Transverse colon (tissue), 4 donors: ENCODE measurements at regions not wholly inside any gene's neighbourhood (a gene's known extent, or its start where the extent isn't known, plus 50 kb on each side); places are given as distances from the start of the nearest gene placed in this dataset.

Experiments used
- POLR2AphosphoS5 ChIP-seq, 3 donors: sonication (generic); formaldehyde crosslinking; IDR thresholded peaks; one replicate each; pipeline ENCODE4 v1.6.1; 2016; ENCODE audit warnings: antibody characterized with exemption in 3 of 3
- TF ChIP-seq, protein P1 (sequence below), 5 experiments: fragments of 200-600 bp in 3 of 5; fragments of 450-650 bp in 2 of 5; sonication (generic) in 3 of 5; IDR thresholded peaks; 1 replicate in 2 of 5; 2 replicates in 3 of 5; pipeline ENCODE4 v1.5.1; 2016 to 2017; ENCODE audit warnings: antibody characterized with exemption in 5 of 5, inconsistent platforms in 3 of 5, mild to moderate bottlenecking in 2 of 5, moderate library complexity in 1 of 5

DNA sequence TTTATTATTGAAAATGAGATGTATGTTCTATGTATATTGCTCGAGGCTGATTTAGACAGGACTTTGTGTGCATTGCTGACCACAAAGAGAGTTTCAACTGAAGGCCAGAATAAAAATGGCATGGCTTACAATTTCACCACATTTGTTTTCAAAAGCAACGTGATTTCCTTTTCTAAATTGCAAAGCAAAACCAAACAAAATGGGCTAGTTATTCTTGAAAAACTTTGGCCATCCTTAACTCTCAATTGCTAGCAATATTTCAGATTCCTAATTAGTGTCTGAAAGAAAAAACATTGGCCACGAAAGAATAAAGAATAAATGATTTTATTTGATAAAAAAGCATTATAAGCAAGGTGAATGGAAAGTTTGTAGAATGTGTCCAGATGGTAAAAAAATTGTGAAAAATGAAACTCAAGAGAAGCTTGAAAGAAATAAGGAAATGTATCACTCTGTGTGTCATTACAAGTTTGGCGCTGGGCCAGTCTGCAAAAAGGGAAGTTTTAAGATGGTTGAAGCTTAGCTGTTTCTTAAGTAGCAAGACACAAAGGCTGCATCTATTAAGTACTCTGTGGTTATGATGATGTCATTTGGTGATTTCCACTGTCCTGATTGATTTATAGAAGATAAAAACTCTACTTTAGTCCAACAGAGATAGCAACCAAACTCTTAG, 89.2 kb upstream of the PRLR start:
- no peak for TF ChIP-seq POLR2AphosphoS5 (IDR thresholded peaks at IDR 0.05)
- TF ChIP-seq, protein P1, sequence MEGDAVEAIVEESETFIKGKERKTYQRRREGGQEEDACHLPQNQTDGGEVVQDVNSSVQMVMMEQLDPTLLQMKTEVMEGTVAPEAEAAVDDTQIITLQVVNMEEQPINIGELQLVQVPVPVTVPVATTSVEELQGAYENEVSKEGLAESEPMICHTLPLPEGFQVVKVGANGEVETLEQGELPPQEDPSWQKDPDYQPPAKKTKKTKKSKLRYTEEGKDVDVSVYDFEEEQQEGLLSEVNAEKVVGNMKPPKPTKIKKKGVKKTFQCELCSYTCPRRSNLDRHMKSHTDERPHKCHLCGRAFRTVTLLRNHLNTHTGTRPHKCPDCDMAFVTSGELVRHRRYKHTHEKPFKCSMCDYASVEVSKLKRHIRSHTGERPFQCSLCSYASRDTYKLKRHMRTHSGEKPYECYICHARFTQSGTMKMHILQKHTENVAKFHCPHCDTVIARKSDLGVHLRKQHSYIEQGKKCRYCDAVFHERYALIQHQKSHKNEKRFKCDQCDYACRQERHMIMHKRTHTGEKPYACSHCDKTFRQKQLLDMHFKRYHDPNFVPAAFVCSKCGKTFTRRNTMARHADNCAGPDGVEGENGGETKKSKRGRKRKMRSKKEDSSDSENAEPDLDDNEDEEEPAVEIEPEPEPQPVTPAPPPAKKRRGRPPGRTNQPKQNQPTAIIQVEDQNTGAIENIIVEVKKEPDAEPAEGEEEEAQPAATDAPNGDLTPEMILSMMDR (IDR thresholded peaks at IDR 0.05): no peak
